ENCODE measurements at regions not wholly inside any gene's neighbourhood (a gene's known extent, or its start where the extent isn't known, plus 50 kb on each side); places are given as distances from the start of the nearest gene placed in this dataset.

- POLR2A ChIA-PET: no interaction called here
- peaks cover 52% of the 10 kb centered on the region for H3K27me3 Mint-ChIP-seq
Measured at GRCh38 chr6:40973304-40973703, 65.7 kb downstream of the UNC5CL start.

GRCh38 chr6:40972814-40973213, 66.2 kb downstream of the UNC5CL start:
- DNase-seq (no peak), ATAC-seq (ENCODE audit: low read depth) (no peak)
- Mint-ChIP-seq H3K4me1 (no peaks in the 10 kb centered on the region), H3K4me3 (no peak overlapping the region), H3K36me3 (ENCODE audit: low read depth) (no peaks in the 10 kb centered on the region), H3K9me3 (peaks cover 6% of the 10 kb centered on the region), H3K27me3 (peaks cover 52% of the 10 kb centered on the region), H3K27ac (no peak overlapping the region)
- intact Hi-C loops (cut with micrococcal nuclease): no loop called here
- TF ChIP-seq CTCF (IDR thresholded peaks at IDR 0.05): no peak
- ChIA-PET POLR2A (no interaction called here), CTCF (no interaction called here)

More at GRCh38 chr6:40973304-40973703, 65.7 kb downstream of the UNC5CL start:
- Mint-ChIP-seq H3K36me3 (ENCODE audit: low read depth) (no peaks in the 10 kb centered on the region), H3K4me3 (no peak overlapping the region), H3K27ac (no peak overlapping the region), H3K9me3 (peaks cover 6% of the 10 kb centered on the region), H3K4me1 (no peaks in the 10 kb centered on the region)
- no peak for DNase-seq
- ATAC-seq (ENCODE audit: low read depth): no peak
- CTCF ChIA-PET: no interaction called here
- intact Hi-C loops (cut with micrococcal nuclease): no loop called here
- TF ChIP-seq CTCF (IDR thresholded peaks at IDR 0.05): no peak

DNA sequence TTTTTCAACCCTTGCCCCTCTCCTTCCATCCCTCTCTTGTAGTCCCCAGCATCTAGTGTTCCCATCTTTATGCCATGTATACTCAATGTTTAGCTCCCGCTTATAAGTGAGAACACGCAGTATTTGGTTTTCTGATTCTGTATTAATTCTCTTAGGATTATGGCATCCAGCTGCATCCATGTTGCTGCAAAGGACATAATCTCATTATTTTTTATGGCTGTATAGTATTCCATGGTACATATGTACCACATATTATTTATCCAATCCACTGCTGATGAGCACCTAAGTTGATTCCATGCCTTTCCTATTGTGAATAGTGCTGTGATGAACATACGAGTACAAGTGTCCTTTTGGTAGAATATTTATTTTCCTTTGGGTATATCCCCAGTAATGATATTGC, 66.8 kb downstream of the UNC5CL start:
- ATAC-seq (ENCODE audit: low read depth) (no peak), DNase-seq (no peak)
- Mint-ChIP-seq H3K27me3 (peaks cover 46% of the 10 kb centered on the region), H3K27ac (no peak overlapping the region), H3K4me3 (no peak overlapping the region), H3K9me3 (peaks cover 6% of the 10 kb centered on the region), H3K36me3 (ENCODE audit: low read depth) (no peaks in the 10 kb centered on the region), H3K4me1 (no peaks in the 10 kb centered on the region)
- no peak for TF ChIP-seq CTCF (IDR thresholded peaks at IDR 0.05)
- intact Hi-C loops (cut with micrococcal nuclease): no loop called here
- CTCF ChIA-PET: no interaction called here
- POLR2A ChIA-PET: no interaction called here

- TF ChIP-seq CTCF (IDR thresholded peaks at IDR 0.05): no peak
- Mint-ChIP-seq H3K27ac (no peak overlapping the region), H3K27me3 (peaks cover 21% of the 10 kb centered on the region), H3K9me3 (peaks cover 6% of the 10 kb centered on the region), H3K4me1 (no peaks in the 10 kb centered on the region), H3K36me3 (ENCODE audit: low read depth) (no peaks in the 10 kb centered on the region), H3K4me3 (no peak overlapping the region)
- ATAC-seq (ENCODE audit: low read depth) (no peak), DNase-seq (no peak)
- ChIA-PET POLR2A (no interaction called here), CTCF (no interaction called here)
- intact Hi-C loops (cut with micrococcal nuclease): no loop called here
Measured at GRCh38 chr6:40968620-40969164, 70.3 kb downstream of the UNC5CL start.

- TF ChIP-seq CTCF (IDR thresholded peaks at IDR 0.05): no peak
- ATAC-seq (ENCODE audit: low read depth) (no peak), DNase-seq (no peak)
- Mint-ChIP-seq H3K4me1 (no peaks in the 10 kb centered on the region), H3K27ac (no peak overlapping the region), H3K9me3 (no peaks in the 10 kb centered on the region), H3K27me3 (peaks cover 12% of the 10 kb centered on the region), H3K4me3 (no peak overlapping the region), H3K36me3 (ENCODE audit: low read depth) (no peaks in the 10 kb centered on the region)
- intact Hi-C loops (cut with micrococcal nuclease): no loop called here
- ChIA-PET POLR2A (no interaction called here), CTCF (no interaction called here)
Measured at GRCh38 chr6:40966860-40967259, 72.2 kb downstream of the UNC5CL start.
